HFF-Myc (cell line): ENCODE measurements at regions not wholly inside any gene's neighbourhood (a gene's known extent, or its start where the extent isn't known, plus 50 kb on each side); places are given as distances from the start of the nearest gene placed in this dataset.

Source experiments
- DNase-seq: peaks from one replicate; pipeline ENCODE4 v3.0.0-alpha.2; 2011; ENCODE audit warnings: low read depth; ENCODE audit errors: extremely low read depth
- H3K4me3 ChIP-seq: replicated peaks from 2 replicates; pipeline ENCODE4 v1.5.1; 2011; ENCODE audit warnings: low read depth, mild to moderate bottlenecking, control low read depth, low read length
- CTCF ChIP-seq: IDR thresholded peaks from 2 replicates; pipeline ENCODE4 v1.5.1; 2012; ENCODE audit warnings: mild to moderate bottlenecking, low read depth, low read length, control low read depth; ENCODE audit errors: missing control alignments

- no peak for TF ChIP-seq CTCF
- H3K4me3 ChIP-seq, result no peak overlapping the region
- no peak for DNase-seq
These were observed 145.0 kb downstream of the SLC24A2 start for GRCh38 chr9:19643875-19644274.

- no peak overlapping the region for H3K4me3 ChIP-seq
- TF ChIP-seq CTCF, result no peak
- no peak for DNase-seq
These were observed 146.6 kb downstream of the SLC24A2 start for GRCh38 chr9:19642256-19642655.

- no peak for DNase-seq
- TF ChIP-seq CTCF, result no peak
- no peak overlapping the region for H3K4me3 ChIP-seq
These were observed 147.8 kb downstream of the SLC24A2 start for GRCh38 chr9:19641046-19641445.

GRCh38 chr9:19640014-19640413 lies 148.8 kb downstream of the SLC24A2 start:
- DNase-seq, result no peak
- H3K4me3 ChIP-seq, result no peak overlapping the region
- TF ChIP-seq CTCF, result no peak

GRCh38 chr9:19637084-19637483 lies 151.8 kb downstream of the SLC24A2 start:
- H3K4me3 ChIP-seq, result no peak overlapping the region
- DNase-seq, result no peak
- no peak for TF ChIP-seq CTCF

- no peak for TF ChIP-seq CTCF
- no peak for DNase-seq
- H3K4me3 ChIP-seq, result no peak overlapping the region
These were observed 154.0 kb downstream of the SLC24A2 start for GRCh38 chr9:19634881-19635280.

- DNase-seq, result no peak
These were observed 157.7 kb downstream of the SLC24A2 start for GRCh38 chr9:19631181-19631580.

More at GRCh38 chr9:19631181-19631580, 157.7 kb downstream of the SLC24A2 start:
- no peak for TF ChIP-seq CTCF
- H3K4me3 ChIP-seq, result no peak overlapping the region
